Muscle layer of duodenum (tissue), 2 donors: ENCODE measurements at regions not wholly inside any gene's neighbourhood (a gene's known extent, or its start where the extent isn't known, plus 50 kb on each side); places are given as distances from the start of the nearest gene placed in this dataset.
"Not testable (repeated sequence)": the region's sequence is repeated elsewhere in the genome, so short reads cannot be mapped to it uniquely, and the experiment has no call there.

ENCODE experiments used
- H3K27ac ChIP-seq: one replicate; pipeline ENCODE4 v1.7.0; 2013; ENCODE audit warnings: mild to moderate bottlenecking, low read length
- H3K27me3 ChIP-seq: one replicate; pipeline ENCODE4 v1.7.0; 2013; ENCODE audit warnings: low read depth, mild to moderate bottlenecking, control low read depth, low read length
- H3K36me3 ChIP-seq, 2 donors: one replicate each; pipeline ENCODE4 v1.7.0; 2013; ENCODE audit warnings: low read length in 2 of 2, control low read depth in 1 of 2, mild to moderate bottlenecking in 1 of 2; ENCODE audit not compliant: insufficient read depth in 2 of 2, control insufficient read depth in 1 of 2
- H3K4me1 ChIP-seq, 2 donors: one replicate each; pipeline ENCODE4 v1.7.0; 2013; ENCODE audit warnings: low read length in 2 of 2, mild to moderate bottlenecking in 2 of 2, control low read depth in 1 of 2, moderate library complexity in 1 of 2; ENCODE audit not compliant: insufficient read depth in 2 of 2, control insufficient read depth in 1 of 2
- H3K4me3 ChIP-seq, 2 donors: one replicate each; pipeline ENCODE4 v1.7.0; 2013; ENCODE audit warnings: low read length in 2 of 2, low read depth in 1 of 2, mild to moderate bottlenecking in 1 of 2
- H3K9me3 ChIP-seq, 2 donors: one replicate each; pipeline ENCODE4 v1.7.0; 2013; ENCODE audit warnings: low read length in 2 of 2, control low read depth in 1 of 2, mild to moderate bottlenecking in 1 of 2; ENCODE audit not compliant: control insufficient read depth in 1 of 2
- donor health status: healthy.

GRCh38 chr13:81197966-81198365 is 857.0 kb upstream of the SPRY2 start:
- H3K4me1 ChIP-seq: peaks cover 0 to 4% of the 10 kb centered on the region in 2 donors
- no peaks in the 10 kb centered on the region for H3K27me3 ChIP-seq
- no peak overlapping the region for H3K27ac ChIP-seq
- H3K9me3 ChIP-seq: peaks cover 0 to 5% of the 10 kb centered on the region in 2 donors
- H3K36me3 ChIP-seq: no peaks in the 10 kb centered on the region
- no peak overlapping the region for H3K4me3 ChIP-seq

DNA sequence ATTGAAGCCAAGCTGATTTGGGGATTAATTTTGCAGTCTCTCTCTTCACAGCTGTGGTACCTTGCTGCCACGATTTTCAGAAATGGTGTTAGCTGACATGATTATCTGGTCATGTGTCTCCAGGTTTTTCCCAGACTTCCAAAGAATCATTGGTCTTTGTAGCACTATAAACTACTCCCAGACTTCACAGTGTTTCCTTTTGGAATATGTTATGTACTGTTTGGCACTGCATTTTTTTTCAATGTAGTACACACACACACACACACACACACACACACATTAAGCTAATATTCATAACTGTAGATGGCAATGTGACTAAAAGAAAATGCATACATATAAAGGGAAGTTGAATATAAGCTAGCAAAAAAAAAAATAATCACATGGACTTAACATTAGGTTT is 856.6 kb upstream of the SPRY2 start:
- H3K4me3 ChIP-seq: no peak overlapping the region
- H3K4me1 ChIP-seq: peaks cover 0 to 4% of the 10 kb centered on the region in 2 donors
- no peaks in the 10 kb centered on the region for H3K36me3 ChIP-seq
- no peaks in the 10 kb centered on the region for H3K27me3 ChIP-seq
- H3K27ac ChIP-seq: no peak overlapping the region
- H3K9me3 ChIP-seq: peaks cover 0 to 5% of the 10 kb centered on the region in 2 donors

GRCh38 chr13:81194362-81194761 is 853.4 kb upstream of the SPRY2 start:
- H3K27me3 ChIP-seq: no peaks in the 10 kb centered on the region
- peaks cover 0 to 5% of the 10 kb centered on the region in 2 donors for H3K9me3 ChIP-seq
- H3K27ac ChIP-seq: no peak overlapping the region
- no peak overlapping the region for H3K4me3 ChIP-seq
- H3K36me3 ChIP-seq: no peaks in the 10 kb centered on the region
- no peaks in the 10 kb centered on the region for H3K4me1 ChIP-seq

- no peak overlapping the region for H3K4me3 ChIP-seq
- H3K4me1 ChIP-seq: no peaks in the 10 kb centered on the region
- no peaks in the 10 kb centered on the region for H3K9me3 ChIP-seq
- H3K27me3 ChIP-seq: no peaks in the 10 kb centered on the region
- no peak overlapping the region for H3K27ac ChIP-seq
- no peaks in the 10 kb centered on the region for H3K36me3 ChIP-seq
Observed at GRCh38 chr13:81184556-81185265, 843.8 kb upstream of the SPRY2 start.

DNA sequence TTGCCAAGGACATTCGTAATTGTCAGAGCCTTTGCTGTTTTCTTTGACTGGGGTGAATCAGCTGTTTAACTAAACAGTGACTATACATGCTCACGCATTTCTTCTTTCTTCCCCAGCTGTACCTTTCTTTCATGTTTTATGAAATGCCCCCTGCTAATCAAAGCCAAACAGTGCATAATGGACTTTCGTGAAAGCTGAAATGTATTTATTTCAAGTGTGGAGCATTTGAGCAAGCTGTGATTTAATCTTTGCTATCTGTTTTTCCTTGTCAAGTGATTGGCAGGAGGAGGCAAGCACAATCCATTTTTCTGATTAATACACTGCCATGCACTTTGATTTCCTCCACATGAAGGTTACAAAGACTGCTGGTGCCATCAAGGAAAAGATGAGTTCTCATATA is 831.7 kb upstream of the SPRY2 start:
- H3K9me3 ChIP-seq: no peaks in the 10 kb centered on the region
- no peak overlapping the region for H3K4me3 ChIP-seq
- no peaks in the 10 kb centered on the region for H3K27me3 ChIP-seq
- no peaks in the 10 kb centered on the region for H3K4me1 ChIP-seq
- H3K27ac ChIP-seq: no peak overlapping the region
- no peaks in the 10 kb centered on the region for H3K36me3 ChIP-seq

DNA sequence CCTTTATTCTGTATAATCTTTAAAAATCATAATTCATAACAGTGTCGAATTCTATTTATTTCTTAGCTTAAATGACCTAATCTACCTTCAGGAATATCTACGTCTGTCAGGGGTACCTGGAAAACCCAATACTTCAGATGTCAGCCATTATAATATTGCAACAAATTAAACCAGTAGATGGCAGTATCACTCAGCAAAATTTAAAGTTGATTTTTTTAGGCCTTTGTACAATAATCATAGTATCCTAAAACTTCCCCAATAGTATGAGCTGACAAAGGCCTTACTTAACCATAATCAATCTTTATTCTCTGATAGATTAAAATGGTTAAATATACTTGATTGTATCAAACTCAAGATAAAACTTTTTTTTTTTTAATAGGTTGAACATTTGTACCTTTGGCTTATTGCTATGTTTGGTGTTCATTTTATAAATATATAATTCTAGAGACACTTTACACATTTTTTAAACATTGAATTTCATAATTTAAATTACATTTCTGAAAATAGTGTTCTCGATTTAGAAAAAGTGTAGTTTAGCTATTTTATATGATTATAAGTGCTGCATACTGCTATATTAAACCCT is 830.2 kb upstream of the SPRY2 start:
- Histone ChIP-seq H3K4me1 (no peaks in the 10 kb centered on the region), H3K27ac (no peak overlapping the region), H3K27me3 (no peaks in the 10 kb centered on the region), H3K36me3 (no peaks in the 10 kb centered on the region), H3K4me3 (no peak overlapping the region), H3K9me3 (no peaks in the 10 kb centered on the region)

DNA sequence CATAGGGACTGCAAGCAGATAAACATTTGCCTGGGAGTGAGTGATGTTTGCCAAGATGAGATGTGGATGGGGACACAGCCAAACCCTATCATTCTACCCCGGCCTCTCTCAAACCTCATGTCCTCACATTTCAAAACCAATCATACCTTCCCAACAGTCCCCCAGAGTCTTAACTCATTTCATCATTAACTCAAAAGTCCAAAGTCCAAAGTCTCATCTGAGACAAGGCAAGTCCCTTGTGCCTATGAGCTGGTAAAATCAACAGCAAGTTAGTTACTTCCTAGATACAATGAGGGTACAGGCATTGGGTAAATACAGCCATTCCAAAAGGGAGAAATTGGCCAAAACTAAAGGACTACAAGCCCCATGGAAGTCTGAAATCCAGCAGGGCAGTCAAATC is 822.9 kb upstream of the SPRY2 start:
- not testable (repeated sequence) for H3K4me3 ChIP-seq, H3K36me3 ChIP-seq, H3K27ac ChIP-seq, H3K4me1 ChIP-seq, H3K9me3 ChIP-seq, H3K27me3 ChIP-seq

GRCh38 chr13:81153478-81153877 is 812.6 kb upstream of the SPRY2 start:
- H3K4me3 ChIP-seq: no peak overlapping the region
- H3K9me3 ChIP-seq: no peaks in the 10 kb centered on the region
- H3K36me3 ChIP-seq: no peaks in the 10 kb centered on the region
- H3K27ac ChIP-seq: no peak overlapping the region
- no peaks in the 10 kb centered on the region for H3K4me1 ChIP-seq
- H3K27me3 ChIP-seq: no peaks in the 10 kb centered on the region

DNA sequence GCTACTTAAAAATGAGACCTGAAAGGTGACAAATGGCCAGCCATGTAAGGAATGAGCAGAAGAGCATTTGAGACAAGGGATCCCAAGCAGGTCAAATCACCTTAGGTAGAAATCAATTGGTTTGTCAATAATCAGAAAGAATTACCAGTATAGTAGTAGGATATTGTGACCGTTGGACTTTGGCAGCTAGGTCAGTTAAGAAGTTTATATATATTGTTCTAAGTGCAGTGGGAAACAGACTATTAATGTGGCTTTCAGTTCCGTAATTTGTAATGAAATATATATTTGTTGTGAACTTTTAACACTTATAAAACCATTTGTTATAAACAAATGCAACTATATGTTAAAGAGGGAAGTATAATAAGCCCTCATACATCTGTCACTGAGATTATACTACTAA is 807.9 kb upstream of the SPRY2 start:
- H3K4me1 ChIP-seq: no peaks in the 10 kb centered on the region
- no peak overlapping the region for H3K4me3 ChIP-seq
- no peaks in the 10 kb centered on the region for H3K36me3 ChIP-seq
- H3K27me3 ChIP-seq: no peaks in the 10 kb centered on the region
- no peaks in the 10 kb centered on the region for H3K9me3 ChIP-seq
- no peak overlapping the region for H3K27ac ChIP-seq

DNA sequence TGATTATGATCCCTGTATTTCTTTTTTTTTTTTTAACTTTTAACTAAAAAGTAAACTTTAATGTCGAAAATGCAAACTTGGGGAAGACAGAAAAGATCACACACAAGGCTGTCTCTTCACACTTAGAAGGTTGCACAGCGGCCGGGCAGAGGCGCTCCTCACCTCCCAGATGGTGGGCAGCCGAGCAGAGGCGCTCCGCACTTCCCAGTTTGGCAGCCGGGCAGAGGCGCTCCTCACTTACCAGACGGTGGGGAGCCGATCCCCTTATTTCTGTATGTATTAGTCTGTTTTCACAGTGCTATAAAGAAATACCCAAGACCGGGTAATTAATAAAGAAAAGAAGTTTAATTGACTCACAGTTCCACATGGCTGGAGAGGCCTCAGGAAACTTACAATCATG is 805.6 kb upstream of the SPRY2 start:
- H3K27ac ChIP-seq, H3K4me3 ChIP-seq, H3K4me1 ChIP-seq, H3K9me3 ChIP-seq, H3K36me3 ChIP-seq, H3K27me3 ChIP-seq: not testable (repeated sequence)

GRCh38 chr13:81142306-81142999 is 801.5 kb upstream of the SPRY2 start:
- Histone ChIP-seq H3K4me1 (no peaks in the 10 kb centered on the region), H3K9me3 (no peaks in the 10 kb centered on the region), H3K27me3 (no peaks in the 10 kb centered on the region), H3K27ac (no peak overlapping the region), H3K36me3 (no peaks in the 10 kb centered on the region), H3K4me3 (no peak overlapping the region)
